ENCODE measurements at regions not wholly inside any gene's neighbourhood (a gene's known extent, or its start where the extent isn't known, plus 50 kb on each side); places are given as distances from the start of the nearest gene placed in this dataset.

- no peak for TF ChIP-seq CTCF (IDR thresholded peaks at IDR 0.05)
- no peak for TF ChIP-seq POLR2A (IDR thresholded peaks at IDR 0.05)
- Histone ChIP-seq H3K9me3 (no peaks in the 10 kb centered on the region), H3K27me3 (no peaks in the 10 kb centered on the region), H3K4me3 (no peak overlapping the region), H3K27ac (no peak overlapping the region), H3K36me3 (no peaks in the 10 kb centered on the region), H3K4me1 (no peaks in the 10 kb centered on the region)
- intact Hi-C loops (cut with DNase I): no loop called here
- WGBS, 2 donors: 80 to 88% methylated on average over 4 of the region's 4 CpGs
- no peak for DNase-seq
Observed at GRCh38 chr13:72379581-72379980, 347.8 kb downstream of the MZT1 start.

- H3K9me3 ChIP-seq: no peaks in the 10 kb centered on the region
- no peak overlapping the region for H3K27ac ChIP-seq
- intact Hi-C loops (cut with DNase I): no loop called here
- no peak for DNase-seq
- H3K27me3 ChIP-seq: no peaks in the 10 kb centered on the region
- H3K36me3 ChIP-seq: no peaks in the 10 kb centered on the region
- WGBS, 2 donors: 17 to 30% methylated on average over 1 of the region's 1 CpG
- H3K4me3 ChIP-seq: no peak overlapping the region
- H3K4me1 ChIP-seq: no peaks in the 10 kb centered on the region
- no peak for TF ChIP-seq POLR2A (IDR thresholded peaks at IDR 0.05)
- no peak for TF ChIP-seq CTCF (IDR thresholded peaks at IDR 0.05)
Observed at GRCh38 chr13:72368031-72368430, 359.4 kb downstream of the MZT1 start.

- Histone ChIP-seq H3K9me3 (no peaks in the 10 kb centered on the region), H3K4me1 (no peaks in the 10 kb centered on the region), H3K36me3 (no peaks in the 10 kb centered on the region), H3K27me3 (no peaks in the 10 kb centered on the region), H3K4me3 (no peak overlapping the region), H3K27ac (no peak overlapping the region)
- intact Hi-C loops (cut with DNase I): no loop called here
- no peak for TF ChIP-seq CTCF (IDR thresholded peaks at IDR 0.05)
- DNase-seq: no peak
- whole genome bisulfite sequencing, 2 donors: 68 to 75% methylated on average over 5 of the region's 5 CpGs
Observed at GRCh38 chr13:72346716-72347115, 380.7 kb downstream of the MZT1 start.

GRCh38 chr13:72342364-72342763 is 385.1 kb downstream of the MZT1 start:
- no peak for TF ChIP-seq POLR2A (IDR thresholded peaks at IDR 0.05)
- no peak for TF ChIP-seq CTCF (IDR thresholded peaks at IDR 0.05)

GRCh38 chr13:72341904-72342303 is 385.5 kb downstream of the MZT1 start:
- TF ChIP-seq CTCF (IDR thresholded peaks at IDR 0.05) (no peak), POLR2A (IDR thresholded peaks at IDR 0.05) (no peak)
- H3K27me3 ChIP-seq: no peaks in the 10 kb centered on the region
- no peak for DNase-seq
- intact Hi-C loops (cut with DNase I): no loop called here
- H3K36me3 ChIP-seq: no peaks in the 10 kb centered on the region
- no peaks in the 10 kb centered on the region for H3K9me3 ChIP-seq
- H3K4me3 ChIP-seq: no peak overlapping the region
- no peak overlapping the region for H3K27ac ChIP-seq
- WGBS, 2 donors: 93 to 95% methylated on average over 5 of the region's 5 CpGs
- no peaks in the 10 kb centered on the region for H3K4me1 ChIP-seq

More at GRCh38 chr13:72342364-72342763, 385.1 kb downstream of the MZT1 start:
- 93 to 97% methylated on average over 3 to 4 of the region's 5 CpGs for WGBS, 2 donors
- Histone ChIP-seq H3K36me3 (no peaks in the 10 kb centered on the region), H3K27ac (no peak overlapping the region), H3K4me3 (no peak overlapping the region), H3K4me1 (no peaks in the 10 kb centered on the region), H3K9me3 (no peaks in the 10 kb centered on the region), H3K27me3 (no peaks in the 10 kb centered on the region)
- intact Hi-C loops (cut with DNase I): no loop called here
- DNase-seq: no peak

All from esophagus squamous epithelium (tissue), 5 donors.